ENCODE measurements at regions not wholly inside any gene's neighbourhood (a gene's known extent, or its start where the extent isn't known, plus 50 kb on each side); places are given as distances from the start of the nearest gene placed in this dataset.

DNA sequence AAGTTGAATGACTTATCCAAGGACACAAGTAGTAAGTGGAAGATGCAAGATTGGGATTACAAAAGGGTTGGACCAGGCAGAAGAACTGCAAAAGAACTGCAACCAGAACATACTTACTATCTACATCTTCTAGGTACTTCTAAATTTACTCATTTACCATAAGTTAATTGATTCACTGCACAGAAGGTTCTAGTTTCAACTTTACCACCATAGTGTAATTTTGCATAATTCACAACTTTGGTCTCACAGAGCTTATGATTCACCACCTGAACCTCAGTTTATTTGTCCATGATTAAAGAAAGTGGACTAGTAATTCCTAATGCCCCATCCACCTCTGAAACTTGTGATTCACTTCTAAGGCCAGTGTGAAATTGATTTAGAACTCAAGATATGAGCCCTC lies 236.8 kb upstream of the UBE2E2 start:
- H3K36me3 ChIP-seq = no peaks in the 10 kb centered on the region
- no peak overlapping the region for H3K4me3 ChIP-seq
- intact Hi-C loops (cut with DNase I; ENCODE audit: low total_unique reads) = loop anchor here (10.0 kb wide), 1 partner anchor 402 kb away; no protein-coding TSS in a partner anchor
- H3K4me1 ChIP-seq = no peaks in the 10 kb centered on the region
- H3K27me3 ChIP-seq = no peaks in the 10 kb centered on the region
- DNase-seq = no peak
- H3K27ac ChIP-seq = no peak overlapping the region
- H3K9me3 ChIP-seq = no peaks in the 10 kb centered on the region
- no peak for TF ChIP-seq CTCF (IDR thresholded peaks at IDR 0.05)

DNA sequence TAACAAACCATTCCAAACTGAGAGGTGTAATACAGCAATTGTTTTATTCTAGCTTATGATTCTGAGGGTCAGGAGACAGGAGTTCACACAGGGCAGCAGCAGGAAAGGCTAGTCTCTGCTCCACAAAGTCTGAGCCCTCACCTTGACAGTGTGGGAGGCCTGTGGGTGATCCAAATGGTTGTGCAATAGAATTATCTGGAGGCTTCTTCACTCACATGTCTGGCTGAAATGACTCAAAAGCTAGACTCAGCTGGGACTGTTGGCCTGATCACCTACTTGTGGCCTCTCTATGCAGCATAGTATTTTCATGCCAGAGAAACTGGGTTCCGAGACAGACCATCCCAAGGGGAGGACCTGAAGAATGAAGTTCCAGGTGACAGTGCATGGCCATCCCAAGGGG lies 233.9 kb upstream of the UBE2E2 start:
- no peaks in the 10 kb centered on the region for H3K4me1 ChIP-seq
- intact Hi-C loops (cut with DNase I; ENCODE audit: low total_unique reads) = loop anchor here (10.0 kb wide), 1 partner anchor 404 kb away; no protein-coding TSS in a partner anchor
- TF ChIP-seq CTCF (IDR thresholded peaks at IDR 0.05) = no peak
- H3K27me3 ChIP-seq = no peaks in the 10 kb centered on the region
- no peaks in the 10 kb centered on the region for H3K9me3 ChIP-seq
- H3K36me3 ChIP-seq = no peaks in the 10 kb centered on the region
- no peak overlapping the region for H3K27ac ChIP-seq
- no peak for DNase-seq
- no peak overlapping the region for H3K4me3 ChIP-seq

GRCh38 chr3:22971497-22971896 lies 231.6 kb upstream of the UBE2E2 start:
- H3K36me3 ChIP-seq = no peaks in the 10 kb centered on the region
- intact Hi-C loops (cut with DNase I; ENCODE audit: low total_unique reads) = no loop called here
- no peak overlapping the region for H3K4me3 ChIP-seq
- DNase-seq = no peak
- H3K9me3 ChIP-seq = no peaks in the 10 kb centered on the region
- H3K4me1 ChIP-seq = no peaks in the 10 kb centered on the region
- TF ChIP-seq CTCF (IDR thresholded peaks at IDR 0.05) = no peak
- H3K27me3 ChIP-seq = no peaks in the 10 kb centered on the region
- H3K27ac ChIP-seq = no peak overlapping the region

GRCh38 chr3:22977042-22977441 lies 226.1 kb upstream of the UBE2E2 start:
- Histone ChIP-seq H3K27me3 (no peaks in the 10 kb centered on the region), H3K4me1 (peaks cover 0 to 6% (median 0%) of the 10 kb centered on the region in 4 donors), H3K4me3 (no peak overlapping the region), H3K27ac (no peak overlapping the region), H3K36me3 (no peaks in the 10 kb centered on the region), H3K9me3 (no peaks in the 10 kb centered on the region)
- no peak for TF ChIP-seq CTCF (IDR thresholded peaks at IDR 0.05)
- intact Hi-C loops (cut with DNase I; ENCODE audit: low total_unique reads) = no loop called here
- DNase-seq = no peak

GRCh38 chr3:22977650-22978289 lies 225.4 kb upstream of the UBE2E2 start:
- DNase-seq = no peak
- TF ChIP-seq CTCF (IDR thresholded peaks at IDR 0.05) = no peak
- no peaks in the 10 kb centered on the region for H3K9me3 ChIP-seq
- intact Hi-C loops (cut with DNase I; ENCODE audit: low total_unique reads) = no loop called here
- no peaks in the 10 kb centered on the region for H3K27me3 ChIP-seq
- H3K4me3 ChIP-seq = no peak overlapping the region
- no peaks in the 10 kb centered on the region for H3K36me3 ChIP-seq
- peaks cover 0 to 6% (median 0%) of the 10 kb centered on the region in 4 donors for H3K4me1 ChIP-seq
- no peak overlapping the region for H3K27ac ChIP-seq

GRCh38 chr3:22979581-22979980 lies 223.5 kb upstream of the UBE2E2 start:
- no peak for DNase-seq
- H3K27me3 ChIP-seq = no peaks in the 10 kb centered on the region
- no peak overlapping the region for H3K4me3 ChIP-seq
- peaks cover 0 to 6% (median 0%) of the 10 kb centered on the region in 4 donors for H3K4me1 ChIP-seq
- H3K9me3 ChIP-seq = no peaks in the 10 kb centered on the region
- no peak for TF ChIP-seq CTCF (IDR thresholded peaks at IDR 0.05)
- intact Hi-C loops (cut with DNase I; ENCODE audit: low total_unique reads) = no loop called here
- H3K27ac ChIP-seq = no peak overlapping the region
- H3K36me3 ChIP-seq = no peaks in the 10 kb centered on the region

All from tibial artery (tissue), 4 donors.